Natural killer cell (primary cell): ENCODE measurements at regions not wholly inside any gene's neighbourhood (a gene's known extent, or its start where the extent isn't known, plus 50 kb on each side); places are given as distances from the start of the nearest gene placed in this dataset.

Experiments used
- ATAC-seq, 3 donors: fragments of 150-1000 bp in 2 of 3; fragments of 200-7000 bp in 1 of 3; cut with Tn5 transposase; 1 replicate in 1 of 3; 2 replicates in 2 of 3; pipeline ENCODE4 v1.10.0; 2021; ENCODE audit warnings: mild to moderate bottlenecking in 2 of 3, moderate library complexity in 2 of 3
- DNase-seq, 2 donors: peaks; one replicate each; pipeline versions ENCODE4 v3.0.0 to v3.0.0-alpha.2; 2013 to 2021; ENCODE audit warnings: mixed read lengths in 1 of 2
- H3K27ac ChIP-seq: one replicate; pipeline ENCODE4 v1.5.1; 2013; ENCODE audit warnings: mild to moderate bottlenecking, low read length
- H3K27me3 ChIP-seq: one replicate; pipeline ENCODE4 v1.6.1; 2013; ENCODE audit warnings: low read length; ENCODE audit not compliant: control insufficient read depth, insufficient read depth
- H3K36me3 ChIP-seq: one replicate; pipeline ENCODE4 v1.6.1; 2013; ENCODE audit warnings: low read length; ENCODE audit not compliant: control insufficient read depth, insufficient read depth
- H3K4me1 ChIP-seq: one replicate; pipeline ENCODE4 v1.6.1; 2013; ENCODE audit warnings: low read length; ENCODE audit not compliant: control insufficient read depth, insufficient read depth
- H3K4me3 ChIP-seq: one replicate; pipeline ENCODE4 v1.5.1; 2013; ENCODE audit warnings: low read length
- H3K9me3 ChIP-seq: one replicate; pipeline ENCODE4 v1.6.1; 2013; ENCODE audit warnings: low read length; ENCODE audit not compliant: control insufficient read depth, insufficient read depth
- H3K27ac Mint-ChIP-seq, 2 donors: one replicate each; pipeline ENCODE4 v1.8.0; 2022; ENCODE audit warnings: mild to moderate bottlenecking in 2 of 2, mixed read lengths in 2 of 2, moderate library complexity in 1 of 2
- H3K27me3 Mint-ChIP-seq, 2 donors: one replicate each; pipeline ENCODE4 v1.8.0; 2022; ENCODE audit warnings: low read depth in 2 of 2, mixed read lengths in 2 of 2
- H3K36me3 Mint-ChIP-seq: one replicate; pipeline ENCODE4 v1.8.0; 2022; ENCODE audit warnings: mixed read lengths
- H3K4me1 Mint-ChIP-seq, 2 donors: one replicate each; pipeline ENCODE4 v1.8.0; 2022; ENCODE audit warnings: mixed read lengths in 2 of 2
- H3K4me3 Mint-ChIP-seq: one replicate; pipeline ENCODE4 v1.8.0; 2022; ENCODE audit warnings: mild to moderate bottlenecking, moderate library complexity, mixed read lengths
- H3K9me3 Mint-ChIP-seq, 2 donors: one replicate each; pipeline ENCODE4 v1.8.0; 2022; ENCODE audit warnings: mixed read lengths in 2 of 2
- CTCF ChIP-seq: fragments of 200-600 bp; IDR thresholded peaks from one replicate; pipeline ENCODE4 v1.8.0; 2022; ENCODE audit warnings: antibody characterized with exemption
- WGBS: methylation state at CpG from one replicate; pipeline ENCODE4 v1.1.7; 2013; ENCODE audit warnings: missing lambda C conversion rate; ENCODE audit not compliant: insufficient coverage; 5-methylcytosine and 5-hydroxymethylcytosine counted together
- intact Hi-C: fragments of 100-400 bp; cut with micrococcal nuclease; formaldehyde crosslinking; loops from one replicate; pipeline ENCODE4 v1.14.2; 2022

GRCh38 chr5:90111364-90112032, 298.1 kb downstream of the CETN3 start:
- no peaks in the 10 kb centered on the region for H3K4me1 Mint-ChIP-seq
- Histone ChIP-seq H3K4me1 (no peaks in the 10 kb centered on the region), H3K27ac (no peak overlapping the region), H3K4me3 (no peak overlapping the region), H3K9me3 (no peaks in the 10 kb centered on the region), H3K27me3 (no peaks in the 10 kb centered on the region), H3K36me3 (no peaks in the 10 kb centered on the region)
- no peaks in the 10 kb centered on the region for H3K27me3 Mint-ChIP-seq
- ATAC-seq (no peak), DNase-seq (no peak)
- no peak for TF ChIP-seq CTCF
- no peak overlapping the region for H3K27ac Mint-ChIP-seq
- intact Hi-C loops: no loop called here
- WGBS: 79% methylated on average over 9 of the region's 10 CpGs
- peaks cover 0 to 8% of the 10 kb centered on the region in 2 donors for H3K9me3 Mint-ChIP-seq
- no peak overlapping the region for H3K4me3 Mint-ChIP-seq
- no peaks in the 10 kb centered on the region for H3K36me3 Mint-ChIP-seq

- H3K4me3 Mint-ChIP-seq: no peak overlapping the region
- no peak for DNase-seq
- no peak for TF ChIP-seq CTCF
- H3K36me3 Mint-ChIP-seq: no peaks in the 10 kb centered on the region
- H3K27ac ChIP-seq: no peak overlapping the region
- H3K27me3 ChIP-seq: no peaks in the 10 kb centered on the region
- no peaks in the 10 kb centered on the region for H3K4me1 Mint-ChIP-seq
- H3K4me1 ChIP-seq: no peaks in the 10 kb centered on the region
- H3K27me3 Mint-ChIP-seq: no peaks in the 10 kb centered on the region
- no peaks in the 10 kb centered on the region for H3K36me3 ChIP-seq
- intact Hi-C loops: no loop called here
- 39% methylated on average over 2 of the region's 2 CpGs for WGBS
- no peak overlapping the region for H3K27ac Mint-ChIP-seq
- ATAC-seq: no peak
- no peak overlapping the region for H3K4me3 ChIP-seq
- peaks cover 6 to 7% of the 10 kb centered on the region in 2 donors for H3K9me3 Mint-ChIP-seq
- H3K9me3 ChIP-seq: no peaks in the 10 kb centered on the region
These were observed 300.3 kb downstream of the CETN3 start for GRCh38 chr5:90109285-90109684.

- no peak for ATAC-seq
- Mint-ChIP-seq H3K36me3 (no peaks in the 10 kb centered on the region), H3K27ac (no peak overlapping the region), H3K4me1 (no peaks in the 10 kb centered on the region), H3K4me3 (no peak overlapping the region), H3K27me3 (no peaks in the 10 kb centered on the region), H3K9me3 (peaks cover 7 to 9% of the 10 kb centered on the region in 2 donors)
- no peak for DNase-seq
- intact Hi-C loops: no loop called here
- Histone ChIP-seq H3K27me3 (no peaks in the 10 kb centered on the region), H3K27ac (no peak overlapping the region), H3K9me3 (no peaks in the 10 kb centered on the region), H3K4me1 (no peaks in the 10 kb centered on the region), H3K36me3 (no peaks in the 10 kb centered on the region), H3K4me3 (no peak overlapping the region)
- TF ChIP-seq CTCF: no peak
These were observed 310.5 kb downstream of the CETN3 start for GRCh38 chr5:90099099-90099498.

- no peak for DNase-seq
- Mint-ChIP-seq H3K4me1 (no peaks in the 10 kb centered on the region), H3K9me3 (peaks cover 7 to 10% of the 10 kb centered on the region in 2 donors)
These were observed 312.5 kb downstream of the CETN3 start for GRCh38 chr5:90097082-90097477.

More at GRCh38 chr5:90097082-90097477, 312.5 kb downstream of the CETN3 start:
- Mint-ChIP-seq H3K4me3 (no peak overlapping the region), H3K27ac (no peak overlapping the region), H3K27me3 (no peaks in the 10 kb centered on the region), H3K36me3 (no peaks in the 10 kb centered on the region)
- no peak for TF ChIP-seq CTCF
- H3K9me3 ChIP-seq: no peaks in the 10 kb centered on the region
- no peaks in the 10 kb centered on the region for H3K27me3 ChIP-seq
- intact Hi-C loops: no loop called here
- no peaks in the 10 kb centered on the region for H3K4me1 ChIP-seq
- no peak for ATAC-seq
- H3K27ac ChIP-seq: no peak overlapping the region
- no peaks in the 10 kb centered on the region for H3K36me3 ChIP-seq
- H3K4me3 ChIP-seq: no peak overlapping the region
- WGBS: 93% methylated on average over 4 of the region's 4 CpGs
